ENCODE measurements at regions not wholly inside any gene's neighbourhood (a gene's known extent, or its start where the extent isn't known, plus 50 kb on each side); places are given as distances from the start of the nearest gene placed in this dataset.

GRCh38 chr1:56434025-56434424 lies 145.3 kb downstream of the PLPP3 start:
- intact Hi-C loops (cut with micrococcal nuclease; ENCODE audit: unreplicated experiment): no loop called here
- Histone ChIP-seq H3K27me3 (ENCODE audit: control insufficient read depth in 1 of 2, insufficient read depth in 2 of 2, low read length in 2 of 2) (no peaks in the 10 kb centered on the region), H3K79me2 (ENCODE audit: insufficient read depth, low read length) (no peaks in the 10 kb centered on the region), H3K9ac (ENCODE audit: insufficient read depth, low read depth, low read length) (no peak overlapping the region), H3K4me2 (ENCODE audit: low read depth, low read length) (peak overlapping the region; percentile 19; the same call in 1 of the 2 replicates), H4K20me1 (ENCODE audit: insufficient read depth, low read length) (no peaks in the 10 kb centered on the region), H3K4me1 (ENCODE audit: insufficient read depth, low read length) (peaks cover 94% of the 10 kb centered on the region), H3K9me3 (ENCODE audit: low read length) (no peaks in the 10 kb centered on the region), H3K36me3 (replicated peaks in 1 of 2; ENCODE audit: control insufficient read depth in 1 of 2, insufficient read depth in 2 of 2, low read length in 2 of 2) (no peaks in the 10 kb centered on the region), H2AFZ (ENCODE audit: low read length) (no peak overlapping the region), H3K4me3 (replicated peaks in 1 of 3; ENCODE audit: insufficient read depth in 1 of 3, low read depth in 2 of 3, low read length in 3 of 3) (no peak overlapping the region), H3K27ac (ENCODE audit: extremely low read length, insufficient read depth, low read length) (peak overlapping the region; percentile 17)
- DNase-seq (ENCODE audit: low spot score) (peak; percentile 45), ATAC-seq (no peak), FAIRE-seq (peak; percentile 69)
- TF ChIP-seq WIZ (CRISPR knock-in tag; IDR thresholded peaks at IDR 0.05) (no peak), KMT2B (CRISPR knock-in tag; IDR thresholded peaks at IDR 0.05) (no peak), SOX6 (IDR thresholded peaks at IDR 0.05) (no peak), SOX6 (CRISPR knock-in tag; IDR thresholded peaks at IDR 0.05) (peak; percentile 31; the same call in 1 of the 2 replicates), JUN (CRISPR knock-in tag; IDR thresholded peaks at IDR 0.05) (no peak), FOSL2 (CRISPR knock-in tag; IDR thresholded peaks at IDR 0.05) (peak; percentile 53), ZNF207 (IDR thresholded peaks at IDR 0.05; ENCODE audit: borderline replicate concordance) (no peak), SIX1 (CRISPR knock-in tag; IDR thresholded peaks at IDR 0.05; ENCODE audit: borderline replicate concordance) (no peak), CBX5 (CRISPR knock-in tag; IDR thresholded peaks at IDR 0.05; ENCODE audit: borderline replicate concordance) (no peak), ZNF205 (CRISPR knock-in tag; IDR thresholded peaks at IDR 0.05) (no peak), SOX13 (IDR thresholded peaks at IDR 0.05) (no peak), SOX13 (CRISPR knock-in tag; conservative IDR thresholded peaks at IDR 0.05 in 1 of 2, IDR thresholded peaks at IDR 0.05 in 1 of 2) (peak in 1 of 2 experiments; percentile 62; a peak in 1 of 4 replicates), ZNF138 (CRISPR knock-in tag; IDR thresholded peaks at IDR 0.05; ENCODE audit: low read depth) (no peak), REPIN1 (CRISPR knock-in tag; IDR thresholded peaks at IDR 0.05; ENCODE audit: borderline replicate concordance, low read depth) (no peak), NCOA2 (CRISPR knock-in tag; IDR thresholded peaks at IDR 0.05) (no peak), ZNF552 (CRISPR knock-in tag; IDR thresholded peaks at IDR 0.05; ENCODE audit: borderline replicate concordance) (no peak), ZNF577 (CRISPR knock-in tag; IDR thresholded peaks at IDR 0.05; ENCODE audit: borderline replicate concordance, low read depth) (no peak), GTF2F1 (IDR thresholded peaks at IDR 0.05; ENCODE audit: low read length) (no peak)
- in situ Hi-C loops (cut with HindIII; ENCODE audit: extremely low pct_ligation_motif_present, low pct_unique_long_range_greater_than_20kb): no loop called here
- no TSS peak for BruUV-seq (replicated peaks)
- WGBS (ENCODE audit: low lambda C conversion rate): 45% methylated on average over 5 of the region's 5 CpGs
- POLR2A ChIA-PET: interaction anchor here (0.9 to 1.7 kb wide), 7 partner anchors 9 to 146 kb away, joined by 3 to 7 read pairs (median 4); partner anchors contain the start of gene PLPP3
- CTCF ChIA-PET (ENCODE audit: low intra/inter-chr PET ratio, low total read pairs): no interaction called here
